Loucy (cell line): ENCODE measurements at regions not wholly inside any gene's neighbourhood (a gene's known extent, or its start where the extent isn't known, plus 50 kb on each side); places are given as distances from the start of the nearest gene placed in this dataset.

Source experiments
- H2AFZ ChIP-seq: fragments of 200-600 bp; sonication (generic); 2 replicates; pipeline ENCODE4 v1.6.0; 2016; ENCODE audit warnings: antibody characterized with exemption, mild to moderate bottlenecking, low read length, moderate library complexity
- H3F3A ChIP-seq: fragments of 200-600 bp; 2 replicates; pipeline ENCODE4 v1.6.0; 2016; ENCODE audit warnings: antibody characterized with exemption, low read depth, mild to moderate bottlenecking
- H3K27me3 ChIP-seq: fragments of 200-600 bp; sonication (generic); 2 replicates; pipeline ENCODE4 v1.6.1; 2014; ENCODE audit warnings: low read length, mild to moderate bottlenecking; ENCODE audit not compliant: insufficient read depth, poor library complexity, severe bottlenecking
- H3K36me3 ChIP-seq: fragments of 200-600 bp; sonication (generic); 2 replicates; pipeline ENCODE4 v1.6.1; 2016; ENCODE audit warnings: low read length; ENCODE audit not compliant: insufficient read depth
- H3K4me1 ChIP-seq: fragments of 200-600 bp; sonication (generic); 2 replicates; pipeline ENCODE4 v1.5.1; 2014; ENCODE audit warnings: low read length, mild to moderate bottlenecking; ENCODE audit not compliant: insufficient read depth, poor library complexity, severe bottlenecking
- H3K4me2 ChIP-seq: fragments of 200-600 bp; sonication (generic); 2 replicates; pipeline ENCODE4 v1.6.0; 2014; ENCODE audit warnings: antibody characterized with exemption, low read length, low read depth, mild to moderate bottlenecking; ENCODE audit not compliant: poor library complexity, severe bottlenecking
- H3K4me3 ChIP-seq: fragments of 200-600 bp; sonication (generic); 2 replicates; pipeline ENCODE4 v1.5.1; 2014; ENCODE audit warnings: low read length, mild to moderate bottlenecking, mixed read lengths; ENCODE audit not compliant: poor library complexity, severe bottlenecking
- H3K79me2 ChIP-seq: fragments of 200-600 bp; sonication (generic); 2 replicates; pipeline ENCODE4 v1.6.1; 2014; ENCODE audit warnings: low read length; ENCODE audit not compliant: insufficient read depth
- H3K9ac ChIP-seq: fragments of 200-600 bp; sonication (generic); 2 replicates; pipeline ENCODE4 v1.6.0; 2014; ENCODE audit warnings: mild to moderate bottlenecking, low read depth, low read length, moderate library complexity; ENCODE audit not compliant: poor library complexity, severe bottlenecking
- H3K9me2 ChIP-seq: fragments of 200-600 bp; sonication (generic); replicated peaks from 2 replicates; pipeline ENCODE4 v1.6.1; 2016; ENCODE audit warnings: low read depth, low read length, mixed read lengths
- H3K9me3 ChIP-seq: fragments of 200-600 bp; sonication (generic); 2 replicates; pipeline ENCODE4 v1.6.1; 2014; ENCODE audit warnings: mild to moderate bottlenecking, antibody characterized with exemption, low read length, low read depth; ENCODE audit not compliant: insufficient read depth
- H4K20me1 ChIP-seq: fragments of 200-600 bp; sonication (generic); 2 replicates; pipeline ENCODE4 v1.6.0; 2014; ENCODE audit warnings: antibody characterized with exemption, low read length, mild to moderate bottlenecking; ENCODE audit not compliant: insufficient read depth, poor library complexity, severe bottlenecking
- CTCF ChIP-seq: fragments of 200-600 bp; sonication (generic); conservative IDR thresholded peaks from 2 replicates; pipeline ENCODE4 v1.5.1; 2014; ENCODE audit warnings: mild to moderate bottlenecking, antibody characterized with exemption, low read length
- EZH2phosphoT487 ChIP-seq: fragments of 200-600 bp; IDR thresholded peaks from 2 replicates; pipeline ENCODE4 v1.6.1; 2018; ENCODE audit warnings: antibody characterized with exemption, mild to moderate bottlenecking, moderate library complexity, borderline replicate concordance

- Histone ChIP-seq H3K36me3 (no peaks in the 10 kb centered on the region), H3K4me3 (no peak overlapping the region), H3K4me2 (no peak overlapping the region), H2AFZ (no peak overlapping the region), H3K9ac (no peak overlapping the region), H3K4me1 (no peaks in the 10 kb centered on the region), H3F3A (no peaks in the 10 kb centered on the region), H4K20me1 (no peaks in the 10 kb centered on the region), H3K27me3 (no peaks in the 10 kb centered on the region), H3K79me2 (no peaks in the 10 kb centered on the region), H3K9me2 (no peaks in the 10 kb centered on the region), H3K9me3 (no peaks in the 10 kb centered on the region)
- TF ChIP-seq EZH2phosphoT487 (no peak), CTCF (no peak)
Measured at GRCh38 chr3:159654183-159655134, 334.2 kb upstream of the IL12A start.

- Histone ChIP-seq H4K20me1 (no peaks in the 10 kb centered on the region), H3K36me3 (no peaks in the 10 kb centered on the region), H3K9me3 (no peaks in the 10 kb centered on the region), H3K79me2 (no peaks in the 10 kb centered on the region), H3K4me2 (no peak overlapping the region), H3F3A (no peaks in the 10 kb centered on the region), H3K4me3 (no peak overlapping the region), H3K9me2 (no peaks in the 10 kb centered on the region), H3K27me3 (no peaks in the 10 kb centered on the region), H2AFZ (no peak overlapping the region), H3K9ac (no peak overlapping the region), H3K4me1 (no peaks in the 10 kb centered on the region)
- no peak for TF ChIP-seq EZH2phosphoT487
- no peak for TF ChIP-seq CTCF
Measured at GRCh38 chr3:159655202-159655601, 333.4 kb upstream of the IL12A start.

- no peaks in the 10 kb centered on the region for H3K79me2 ChIP-seq
- no peaks in the 10 kb centered on the region for H3F3A ChIP-seq
- no peaks in the 10 kb centered on the region for H3K27me3 ChIP-seq
- H3K9me3 ChIP-seq: no peaks in the 10 kb centered on the region
- no peaks in the 10 kb centered on the region for H4K20me1 ChIP-seq
- no peak overlapping the region for H3K4me3 ChIP-seq
- no peaks in the 10 kb centered on the region for H3K4me1 ChIP-seq
- H3K36me3 ChIP-seq: no peaks in the 10 kb centered on the region
- TF ChIP-seq CTCF (no peak), EZH2phosphoT487 (no peak)
- no peak overlapping the region for H3K4me2 ChIP-seq
- no peaks in the 10 kb centered on the region for H3K9me2 ChIP-seq
- H3K9ac ChIP-seq: no peak overlapping the region
- H2AFZ ChIP-seq: no peak overlapping the region
Measured at GRCh38 chr3:159657176-159657575, 331.5 kb upstream of the IL12A start.
